HEK293 (cell line): ENCODE measurements at regions not wholly inside any gene's neighbourhood (a gene's known extent, or its start where the extent isn't known, plus 50 kb on each side); places are given as distances from the start of the nearest gene placed in this dataset.

ENCODE experiments used
- CTCF ChIA-PET: fragments of 350-600 bp; formaldehyde crosslinking; extraction: SDS; loops from one replicate; lab custom pipeline; 2021; ENCODE audit warnings: antibody characterized with exemption; lab: Yijun Ruan, JAX
- POLR2A ChIA-PET: fragments of 300-600 bp; formaldehyde crosslinking; extraction: SDS; loops from one replicate; lab custom pipeline; 2020; ENCODE audit warnings: antibody characterized with exemption, inconsistent platforms; lab: Yijun Ruan, JAX
- H3K27ac ChIP-seq: fragments of 200-500 bp; sonication (Bioruptor generic); 2 replicates; pipeline ENCODE4 v1.5.1; 2014; ENCODE audit warnings: low read depth, low read length, control low read depth, inconsistent platforms; ENCODE audit errors: extremely low read depth
- H3K36me3 ChIP-seq, 2 experiments: fragments of 200-500 bp in 1 of 2; sonication (Bioruptor generic) in 1 of 2; 1 replicate in 1 of 2; 2 replicates in 1 of 2; pipeline ENCODE4 v1.5.1; 2014 to 2017; ENCODE audit warnings: inconsistent platforms in 2 of 2, low read length in 2 of 2; ENCODE audit not compliant: control insufficient read depth in 2 of 2, insufficient read depth in 1 of 2
- H3K4me1 ChIP-seq: fragments of 200-500 bp; sonication (Bioruptor generic); 2 replicates; pipeline ENCODE4 v1.5.1; 2014; ENCODE audit warnings: mild to moderate bottlenecking, low read length, inconsistent platforms; ENCODE audit not compliant: control insufficient read depth, insufficient read depth
- H3K4me3 ChIP-seq: 2 replicates; pipeline ENCODE4 v1.5.1; 2011; ENCODE audit warnings: low read depth, mild to moderate bottlenecking, control low read depth, low read length, moderate library complexity
- H3K9me3 ChIP-seq: fragments of 200-500 bp; sonication (Bioruptor generic); 2 replicates; pipeline ENCODE4 v1.5.1; 2014; ENCODE audit warnings: low read depth, low read length, inconsistent platforms; ENCODE audit not compliant: control insufficient read depth, insufficient read depth
- EGR2 ChIP-seq: fragments of 450-650 bp; formaldehyde crosslinking; IDR thresholded peaks from 2 replicates; pipeline ENCODE4 v1.5.1; 2016; ENCODE audit warnings: low read depth, missing biosample characterization, missing genetic modification characterization
- REPIN1 ChIP-seq: fragments of 450-650 bp; formaldehyde crosslinking; IDR thresholded peaks from 2 replicates; pipeline ENCODE4 v1.5.1; 2017; ENCODE audit warnings: missing biosample characterization, missing genetic modification characterization, low read depth
- ZNF302 ChIP-seq: fragments of 450-650 bp; formaldehyde crosslinking; IDR thresholded peaks from 2 replicates; pipeline ENCODE4 v1.5.1; 2016; ENCODE audit warnings: missing biosample characterization, missing genetic modification characterization, low read depth
- ZNF423 ChIP-seq: fragments of 450-650 bp; formaldehyde crosslinking; IDR thresholded peaks from 2 replicates; pipeline ENCODE4 v1.5.1; 2016; ENCODE audit warnings: missing biosample characterization, missing genetic modification characterization
- ZNF549 ChIP-seq: fragments of 450-650 bp; IDR thresholded peaks from 2 replicates; pipeline ENCODE4 v1.5.1; 2018; ENCODE audit warnings: missing biosample characterization, missing genetic modification characterization, mild to moderate bottlenecking, inconsistent platforms, moderate library complexity
- ZNF558 ChIP-seq: fragments of 450-650 bp; formaldehyde crosslinking; IDR thresholded peaks from 2 replicates; pipeline ENCODE4 v1.5.1; 2016; ENCODE audit warnings: missing biosample characterization, missing genetic modification characterization
- ZNF664 ChIP-seq: fragments of 450-650 bp; formaldehyde crosslinking; IDR thresholded peaks from 2 replicates; pipeline ENCODE4 v1.5.1; 2016; ENCODE audit warnings: missing biosample characterization, missing genetic modification characterization
- ZNF76 ChIP-seq: fragments of 450-650 bp; formaldehyde crosslinking; IDR thresholded peaks from 2 replicates; pipeline ENCODE4; 2016; ENCODE audit warnings: low read depth, missing biosample characterization, missing genetic modification characterization, borderline replicate concordance
- ZNF768 ChIP-seq: fragments of 450-650 bp; formaldehyde crosslinking; IDR thresholded peaks from 2 replicates; pipeline ENCODE4 v1.5.1; 2018; ENCODE audit warnings: missing biosample characterization, mild to moderate bottlenecking, missing genetic modification characterization
- ZNF777 ChIP-seq: fragments of 450-650 bp; formaldehyde crosslinking; IDR thresholded peaks from 2 replicates; pipeline ENCODE4 v1.5.1; 2017; ENCODE audit warnings: missing biosample characterization, missing genetic modification characterization, borderline replicate concordance
- TF ChIP-seq, protein P1 (sequence below): fragments of 450-650 bp; formaldehyde crosslinking; IDR thresholded peaks from 2 replicates; pipeline ENCODE4 v1.5.0; 2017; ENCODE audit warnings: missing biosample characterization, missing genetic modification characterization, borderline replicate concordance
- TF ChIP-seq, protein P2 (sequence below): fragments of 450-650 bp; formaldehyde crosslinking; IDR thresholded peaks from 2 replicates; pipeline ENCODE4 v1.5.1; 2017; ENCODE audit warnings: missing biosample characterization, missing genetic modification characterization
- TF ChIP-seq, protein P3 (sequence below): fragments of 450-650 bp; formaldehyde crosslinking; IDR thresholded peaks from 2 replicates; pipeline ENCODE4 v1.5.1; 2017; ENCODE audit warnings: missing biosample characterization, mild to moderate bottlenecking, missing genetic modification characterization, moderate library complexity
- TF ChIP-seq, protein P4 (sequence below): fragments of 450-650 bp; formaldehyde crosslinking; IDR thresholded peaks from 2 replicates; pipeline ENCODE4 v1.5.1; 2017; ENCODE audit warnings: missing biosample characterization, missing genetic modification characterization
- TF ChIP-seq, protein P5 (sequence below): fragments of 450-650 bp; formaldehyde crosslinking; IDR thresholded peaks from 2 replicates; pipeline ENCODE4 v1.5.1; 2017; ENCODE audit warnings: missing biosample characterization, missing genetic modification characterization
- TF ChIP-seq, protein P6 (sequence below): fragments of 450-650 bp; formaldehyde crosslinking; IDR thresholded peaks from 2 replicates; pipeline ENCODE4 v1.5.1; 2016; ENCODE audit warnings: missing biosample characterization, missing genetic modification characterization

DNA sequence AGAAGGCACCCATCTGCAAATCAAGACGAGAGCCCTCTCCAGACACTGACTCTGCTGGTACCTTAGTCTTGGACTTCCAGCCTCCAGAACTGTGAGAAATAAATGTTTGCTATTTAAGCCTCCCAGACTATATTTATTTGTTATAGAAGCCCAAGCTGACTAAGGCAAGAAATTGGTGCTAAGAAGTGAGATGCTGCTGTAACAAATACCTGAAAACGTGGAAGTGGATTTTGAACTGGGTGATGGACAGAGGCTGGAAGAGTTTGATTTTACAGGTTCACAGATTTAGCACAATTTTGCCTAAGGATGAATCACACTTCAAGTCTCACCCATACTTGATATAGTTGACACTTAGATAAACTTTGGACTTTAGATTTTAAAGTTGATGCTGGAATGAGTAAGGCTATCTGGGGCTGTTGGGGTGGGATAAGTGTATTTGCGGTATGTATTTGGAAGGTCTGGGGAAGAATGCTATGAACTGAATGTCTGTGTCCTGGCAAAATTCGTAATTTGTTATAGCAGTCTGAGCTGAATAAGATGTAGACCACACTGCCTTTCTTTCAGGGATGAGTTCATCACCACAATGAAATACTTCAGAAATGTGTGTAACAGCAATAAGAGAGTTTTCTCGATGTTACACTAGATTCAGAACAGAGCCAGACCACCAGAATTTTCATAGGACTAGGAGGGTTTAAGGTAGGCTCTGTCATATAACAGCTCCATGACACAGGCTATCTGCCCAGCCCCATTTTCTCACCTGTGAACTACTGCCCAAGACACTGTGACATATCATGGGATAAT is 120.5 kb upstream of the LMCD1 start:
- H3K4me3 ChIP-seq: no peak overlapping the region
- ChIA-PET POLR2A (no interaction called here), CTCF (interaction anchor here (0.6 kb wide), 1 partner anchor 37 kb away, joined by 3 read pairs; no protein-coding TSS in a partner anchor)
- H3K4me1 ChIP-seq: no peaks in the 10 kb centered on the region
- no peak overlapping the region for H3K27ac ChIP-seq
- no peaks in the 10 kb centered on the region for H3K36me3 ChIP-seq
- no peaks in the 10 kb centered on the region for H3K9me3 ChIP-seq
- TF ChIP-seq ZNF302: no peak
- no peak for TF ChIP-seq ZNF549 (tag by site-specific recombination)
- no peak for TF ChIP-seq ZNF664 (tag by site-specific recombination)
- TF ChIP-seq ZNF423: no peak
- TF ChIP-seq, protein P1, sequence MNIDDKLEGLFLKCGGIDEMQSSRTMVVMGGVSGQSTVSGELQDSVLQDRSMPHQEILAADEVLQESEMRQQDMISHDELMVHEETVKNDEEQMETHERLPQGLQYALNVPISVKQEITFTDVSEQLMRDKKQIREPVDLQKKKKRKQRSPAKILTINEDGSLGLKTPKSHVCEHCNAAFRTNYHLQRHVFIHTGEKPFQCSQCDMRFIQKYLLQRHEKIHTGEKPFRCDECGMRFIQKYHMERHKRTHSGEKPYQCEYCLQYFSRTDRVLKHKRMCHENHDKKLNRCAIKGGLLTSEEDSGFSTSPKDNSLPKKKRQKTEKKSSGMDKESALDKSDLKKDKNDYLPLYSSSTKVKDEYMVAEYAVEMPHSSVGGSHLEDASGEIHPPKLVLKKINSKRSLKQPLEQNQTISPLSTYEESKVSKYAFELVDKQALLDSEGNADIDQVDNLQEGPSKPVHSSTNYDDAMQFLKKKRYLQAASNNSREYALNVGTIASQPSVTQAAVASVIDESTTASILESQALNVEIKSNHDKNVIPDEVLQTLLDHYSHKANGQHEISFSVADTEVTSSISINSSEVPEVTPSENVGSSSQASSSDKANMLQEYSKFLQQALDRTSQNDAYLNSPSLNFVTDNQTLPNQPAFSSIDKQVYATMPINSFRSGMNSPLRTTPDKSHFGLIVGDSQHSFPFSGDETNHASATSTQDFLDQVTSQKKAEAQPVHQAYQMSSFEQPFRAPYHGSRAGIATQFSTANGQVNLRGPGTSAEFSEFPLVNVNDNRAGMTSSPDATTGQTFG (tag by site-specific recombination): no peak
- no peak for TF ChIP-seq ZNF777 (tag by site-specific recombination)
- TF ChIP-seq ZNF558: no peak
- TF ChIP-seq, protein P2, sequence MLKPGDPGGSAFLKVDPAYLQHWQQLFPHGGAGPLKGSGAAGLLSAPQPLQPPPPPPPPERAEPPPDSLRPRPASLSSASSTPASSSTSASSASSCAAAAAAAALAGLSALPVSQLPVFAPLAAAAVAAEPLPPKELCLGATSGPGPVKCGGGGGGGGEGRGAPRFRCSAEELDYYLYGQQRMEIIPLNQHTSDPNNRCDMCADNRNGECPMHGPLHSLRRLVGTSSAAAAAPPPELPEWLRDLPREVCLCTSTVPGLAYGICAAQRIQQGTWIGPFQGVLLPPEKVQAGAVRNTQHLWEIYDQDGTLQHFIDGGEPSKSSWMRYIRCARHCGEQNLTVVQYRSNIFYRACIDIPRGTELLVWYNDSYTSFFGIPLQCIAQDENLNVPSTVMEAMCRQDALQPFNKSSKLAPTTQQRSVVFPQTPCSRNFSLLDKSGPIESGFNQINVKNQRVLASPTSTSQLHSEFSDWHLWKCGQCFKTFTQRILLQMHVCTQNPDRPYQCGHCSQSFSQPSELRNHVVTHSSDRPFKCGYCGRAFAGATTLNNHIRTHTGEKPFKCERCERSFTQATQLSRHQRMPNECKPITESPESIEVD (tag by site-specific recombination): no peak
- no peak for TF ChIP-seq ZNF768 (tag by site-specific recombination)
- TF ChIP-seq, protein P3, sequence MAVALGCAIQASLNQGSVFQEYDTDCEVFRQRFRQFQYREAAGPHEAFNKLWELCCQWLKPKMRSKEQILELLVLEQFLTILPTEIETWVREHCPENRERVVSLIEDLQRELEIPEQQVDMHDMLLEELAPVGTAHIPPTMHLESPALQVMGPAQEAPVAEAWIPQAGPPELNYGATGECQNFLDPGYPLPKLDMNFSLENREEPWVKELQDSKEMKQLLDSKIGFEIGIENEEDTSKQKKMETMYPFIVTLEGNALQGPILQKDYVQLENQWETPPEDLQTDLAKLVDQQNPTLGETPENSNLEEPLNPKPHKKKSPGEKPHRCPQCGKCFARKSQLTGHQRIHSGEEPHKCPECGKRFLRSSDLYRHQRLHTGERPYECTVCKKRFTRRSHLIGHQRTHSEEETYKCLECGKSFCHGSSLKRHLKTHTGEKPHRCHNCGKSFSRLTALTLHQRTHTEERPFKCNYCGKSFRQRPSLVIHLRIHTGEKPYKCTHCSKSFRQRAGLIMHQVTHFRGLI (tag by site-specific recombination): no peak
- TF ChIP-seq, all 188 proteins: peak for 0

DNA sequence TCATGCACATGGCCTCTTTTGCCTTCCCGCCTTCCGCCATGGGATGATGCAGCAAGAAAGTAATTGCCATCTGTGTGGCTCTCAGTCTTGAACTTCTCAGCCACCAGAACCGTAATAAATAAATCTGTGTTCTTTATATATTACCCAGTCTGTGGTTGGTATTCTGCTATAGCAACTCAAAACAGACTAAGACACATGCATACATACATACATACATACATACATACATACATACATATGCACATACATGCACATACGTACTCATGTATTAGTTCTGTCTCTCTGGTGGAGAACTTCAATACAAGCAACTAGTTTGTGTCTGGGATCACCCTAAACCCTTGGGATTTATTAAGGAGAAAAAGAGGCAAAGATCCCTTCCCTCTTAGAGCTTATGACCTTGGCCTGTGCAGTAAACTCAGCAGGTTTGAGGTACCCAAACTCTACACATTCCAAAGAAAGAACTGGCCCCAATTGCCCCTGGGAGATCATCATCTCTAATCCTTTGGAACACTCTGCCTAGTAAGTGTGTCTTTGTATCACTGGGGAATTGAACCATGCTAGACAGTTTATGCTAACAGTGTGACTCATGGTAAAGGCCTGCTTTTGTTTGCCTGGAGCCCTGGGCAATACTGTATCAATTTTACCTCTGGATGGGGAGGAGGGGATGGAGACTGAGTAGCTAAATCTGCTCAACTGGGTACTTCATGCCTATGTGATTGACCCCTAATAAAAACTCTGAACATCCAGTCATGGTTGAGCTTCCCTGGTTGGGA is 115.6 kb upstream of the LMCD1 start:
- Histone ChIP-seq H3K4me3 (no peak overlapping the region), H3K36me3 (no peaks in the 10 kb centered on the region), H3K27ac (no peak overlapping the region), H3K9me3 (no peaks in the 10 kb centered on the region), H3K4me1 (no peaks in the 10 kb centered on the region)
- POLR2A ChIA-PET: no interaction called here
- CTCF ChIA-PET: interaction anchor here (1.1 to 1.3 kb wide), 2 partner anchors 35 to 146 kb away, joined by 3 to 5 read pairs; no protein-coding TSS in a partner anchor
- TF ChIP-seq, protein P4, sequence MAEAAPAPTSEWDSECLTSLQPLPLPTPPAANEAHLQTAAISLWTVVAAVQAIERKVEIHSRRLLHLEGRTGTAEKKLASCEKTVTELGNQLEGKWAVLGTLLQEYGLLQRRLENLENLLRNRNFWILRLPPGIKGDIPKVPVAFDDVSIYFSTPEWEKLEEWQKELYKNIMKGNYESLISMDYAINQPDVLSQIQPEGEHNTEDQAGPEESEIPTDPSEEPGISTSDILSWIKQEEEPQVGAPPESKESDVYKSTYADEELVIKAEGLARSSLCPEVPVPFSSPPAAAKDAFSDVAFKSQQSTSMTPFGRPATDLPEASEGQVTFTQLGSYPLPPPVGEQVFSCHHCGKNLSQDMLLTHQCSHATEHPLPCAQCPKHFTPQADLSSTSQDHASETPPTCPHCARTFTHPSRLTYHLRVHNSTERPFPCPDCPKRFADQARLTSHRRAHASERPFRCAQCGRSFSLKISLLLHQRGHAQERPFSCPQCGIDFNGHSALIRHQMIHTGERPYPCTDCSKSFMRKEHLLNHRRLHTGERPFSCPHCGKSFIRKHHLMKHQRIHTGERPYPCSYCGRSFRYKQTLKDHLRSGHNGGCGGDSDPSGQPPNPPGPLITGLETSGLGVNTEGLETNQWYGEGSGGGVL (tag by site-specific recombination): no peak
- TF ChIP-seq, protein P2 (tag by site-specific recombination): no peak
- TF ChIP-seq, protein P5, sequence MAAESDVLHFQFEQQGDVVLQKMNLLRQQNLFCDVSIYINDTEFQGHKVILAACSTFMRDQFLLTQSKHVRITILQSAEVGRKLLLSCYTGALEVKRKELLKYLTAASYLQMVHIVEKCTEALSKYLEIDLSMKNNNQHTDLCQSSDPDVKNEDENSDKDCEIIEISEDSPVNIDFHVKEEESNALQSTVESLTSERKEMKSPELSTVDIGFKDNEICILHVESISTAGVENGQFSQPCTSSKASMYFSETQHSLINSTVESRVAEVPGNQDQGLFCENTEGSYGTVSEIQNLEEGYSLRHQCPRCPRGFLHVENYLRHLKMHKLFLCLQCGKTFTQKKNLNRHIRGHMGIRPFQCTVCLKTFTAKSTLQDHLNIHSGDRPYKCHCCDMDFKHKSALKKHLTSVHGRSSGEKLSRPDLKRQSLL (tag by site-specific recombination): no peak
- TF ChIP-seq EGR2 (tag by site-specific recombination): no peak
- TF ChIP-seq ZNF76 (tag by site-specific recombination): no peak
- no peak for TF ChIP-seq REPIN1
- TF ChIP-seq, protein P6, sequence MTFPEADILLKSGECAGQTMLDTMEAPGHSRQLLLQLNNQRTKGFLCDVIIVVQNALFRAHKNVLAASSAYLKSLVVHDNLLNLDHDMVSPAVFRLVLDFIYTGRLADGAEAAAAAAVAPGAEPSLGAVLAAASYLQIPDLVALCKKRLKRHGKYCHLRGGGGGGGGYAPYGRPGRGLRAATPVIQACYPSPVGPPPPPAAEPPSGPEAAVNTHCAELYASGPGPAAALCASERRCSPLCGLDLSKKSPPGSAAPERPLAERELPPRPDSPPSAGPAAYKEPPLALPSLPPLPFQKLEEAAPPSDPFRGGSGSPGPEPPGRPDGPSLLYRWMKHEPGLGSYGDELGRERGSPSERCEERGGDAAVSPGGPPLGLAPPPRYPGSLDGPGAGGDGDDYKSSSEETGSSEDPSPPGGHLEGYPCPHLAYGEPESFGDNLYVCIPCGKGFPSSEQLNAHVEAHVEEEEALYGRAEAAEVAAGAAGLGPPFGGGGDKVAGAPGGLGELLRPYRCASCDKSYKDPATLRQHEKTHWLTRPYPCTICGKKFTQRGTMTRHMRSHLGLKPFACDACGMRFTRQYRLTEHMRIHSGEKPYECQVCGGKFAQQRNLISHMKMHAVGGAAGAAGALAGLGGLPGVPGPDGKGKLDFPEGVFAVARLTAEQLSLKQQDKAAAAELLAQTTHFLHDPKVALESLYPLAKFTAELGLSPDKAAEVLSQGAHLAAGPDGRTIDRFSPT (tag by site-specific recombination): no peak
